OCI-LY1 (cell line): ENCODE measurements at regions not wholly inside any gene's neighbourhood (a gene's known extent, or its start where the extent isn't known, plus 50 kb on each side); places are given as distances from the start of the nearest gene placed in this dataset.

Experiments
- H2AFZ ChIP-seq: fragments of 200-600 bp; sonication (generic), shearing (Covaris generic); 2 replicates; pipeline ENCODE4 v1.6.0; 2014; ENCODE audit warnings: antibody characterized with exemption, mild to moderate bottlenecking, low read length
- H3F3A ChIP-seq: fragments of 200-600 bp; sonication (generic), shearing (Covaris generic); 2 replicates; pipeline ENCODE4 v1.6.0; 2014; ENCODE audit warnings: mild to moderate bottlenecking, antibody characterized with exemption, low read length, moderate library complexity; ENCODE audit not compliant: insufficient read depth
- H3K27ac ChIP-seq: fragments of 200-600 bp; sonication (generic); 2 replicates; pipeline ENCODE4 v1.5.1; 2014; ENCODE audit warnings: low read length, mixed run types, mild to moderate bottlenecking, low read depth; ENCODE audit not compliant: poor library complexity, severe bottlenecking
- H3K27me3 ChIP-seq: fragments of 200-600 bp; sonication (generic); 2 replicates; pipeline ENCODE4 v1.6.0; 2014; ENCODE audit warnings: antibody characterized with exemption, mild to moderate bottlenecking, low read length, moderate library complexity; ENCODE audit not compliant: insufficient read depth
- H3K36me3 ChIP-seq: fragments of 200-600 bp; sonication (generic); 2 replicates; pipeline ENCODE4 v1.6.1; 2014; ENCODE audit warnings: mild to moderate bottlenecking, antibody characterized with exemption, low read length, moderate library complexity, mixed read lengths; ENCODE audit not compliant: insufficient read depth
- H3K4me1 ChIP-seq: fragments of 200-600 bp; sonication (generic); 2 replicates; pipeline ENCODE4 v1.5.1; 2014; ENCODE audit warnings: mild to moderate bottlenecking, low read length, moderate library complexity; ENCODE audit not compliant: insufficient read depth, severe bottlenecking
- H3K4me2 ChIP-seq: fragments of 200-600 bp; sonication (generic), shearing (Covaris generic); 2 replicates; pipeline ENCODE4 v1.6.1; 2014; ENCODE audit warnings: low read length
- H3K4me3 ChIP-seq: fragments of 200-600 bp; sonication (generic); 2 replicates; pipeline ENCODE4 v1.5.1; 2014; ENCODE audit warnings: low read length, low read depth, mild to moderate bottlenecking, mixed read lengths; ENCODE audit not compliant: poor library complexity, severe bottlenecking
- H3K79me2 ChIP-seq: fragments of 200-600 bp; shearing (Covaris generic); 2 replicates; pipeline ENCODE4 v1.6.1; 2016; ENCODE audit warnings: mixed run types, low read length, mixed read lengths; ENCODE audit not compliant: insufficient read depth
- H3K9ac ChIP-seq: fragments of 200-600 bp; sonication (generic), shearing (Covaris generic); 2 replicates; pipeline ENCODE4 v1.6.1; 2014; ENCODE audit warnings: mild to moderate bottlenecking, low read length, mixed read lengths
- H3K9me2 ChIP-seq: fragments of 200-600 bp; sonication (generic), shearing (Covaris generic); 2 replicates; pipeline ENCODE4 v1.6.1; 2014; ENCODE audit warnings: low read depth, mild to moderate bottlenecking, low read length, mixed read lengths
- H3K9me3 ChIP-seq: fragments of 200-600 bp; shearing (Covaris generic); 2 replicates; pipeline ENCODE4 v1.6.1; 2014; ENCODE audit warnings: low read length, mixed read lengths
- H4K20me1 ChIP-seq: fragments of 200-600 bp; sonication (generic), shearing (Covaris generic); 2 replicates; pipeline ENCODE4 v1.6.0; 2016; ENCODE audit warnings: mild to moderate bottlenecking, low read length; ENCODE audit not compliant: insufficient read depth
- EZH2 ChIP-seq: fragments of 200-600 bp; sonication (generic), shearing (Covaris generic); IDR thresholded peaks from 2 replicates; pipeline ENCODE4 v1.8.0; 2017; ENCODE audit warnings: borderline replicate concordance, mixed run types, mild to moderate bottlenecking, antibody characterized with exemption, low read length, moderate library complexity, mixed read lengths
- TF ChIP-seq, protein P1 (sequence below): fragments of 200-600 bp; sonication (generic), shearing (Covaris generic); IDR thresholded peaks from 2 replicates; pipeline ENCODE4 v1.5.1; 2017; ENCODE audit warnings: mild to moderate bottlenecking, antibody characterized with exemption, low read length, moderate library complexity, mixed read lengths

DNA sequence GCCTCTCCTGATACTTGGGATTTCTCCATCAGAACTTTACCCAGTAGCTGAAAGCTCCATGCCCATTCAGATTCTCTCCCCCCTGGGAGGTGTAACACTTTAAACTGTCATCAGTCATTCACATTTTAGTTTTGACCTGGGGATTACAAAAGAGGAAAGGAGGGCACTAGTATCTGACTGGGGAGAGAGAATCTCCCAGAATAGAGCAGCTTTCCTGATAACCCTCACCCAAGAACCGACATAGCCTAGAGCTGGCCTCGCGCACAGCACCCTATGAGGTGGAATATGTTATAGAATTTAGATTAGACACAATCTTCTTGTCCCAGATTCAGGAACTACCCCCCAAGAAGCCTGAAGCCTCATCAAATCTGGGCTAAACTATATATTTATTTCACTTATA lies 950.2 kb upstream of the TENM3 start:
- H3K4me3 ChIP-seq: no peak overlapping the region
- H3K9me2 ChIP-seq: no peaks in the 10 kb centered on the region
- H3K4me1 ChIP-seq: no peaks in the 10 kb centered on the region
- H3K79me2 ChIP-seq: no peaks in the 10 kb centered on the region
- no peak overlapping the region for H3K4me2 ChIP-seq
- no peaks in the 10 kb centered on the region for H3K27me3 ChIP-seq
- no peaks in the 10 kb centered on the region for H4K20me1 ChIP-seq
- no peaks in the 10 kb centered on the region for H3F3A ChIP-seq
- no peak for TF ChIP-seq EZH2
- TF ChIP-seq, protein P1, sequence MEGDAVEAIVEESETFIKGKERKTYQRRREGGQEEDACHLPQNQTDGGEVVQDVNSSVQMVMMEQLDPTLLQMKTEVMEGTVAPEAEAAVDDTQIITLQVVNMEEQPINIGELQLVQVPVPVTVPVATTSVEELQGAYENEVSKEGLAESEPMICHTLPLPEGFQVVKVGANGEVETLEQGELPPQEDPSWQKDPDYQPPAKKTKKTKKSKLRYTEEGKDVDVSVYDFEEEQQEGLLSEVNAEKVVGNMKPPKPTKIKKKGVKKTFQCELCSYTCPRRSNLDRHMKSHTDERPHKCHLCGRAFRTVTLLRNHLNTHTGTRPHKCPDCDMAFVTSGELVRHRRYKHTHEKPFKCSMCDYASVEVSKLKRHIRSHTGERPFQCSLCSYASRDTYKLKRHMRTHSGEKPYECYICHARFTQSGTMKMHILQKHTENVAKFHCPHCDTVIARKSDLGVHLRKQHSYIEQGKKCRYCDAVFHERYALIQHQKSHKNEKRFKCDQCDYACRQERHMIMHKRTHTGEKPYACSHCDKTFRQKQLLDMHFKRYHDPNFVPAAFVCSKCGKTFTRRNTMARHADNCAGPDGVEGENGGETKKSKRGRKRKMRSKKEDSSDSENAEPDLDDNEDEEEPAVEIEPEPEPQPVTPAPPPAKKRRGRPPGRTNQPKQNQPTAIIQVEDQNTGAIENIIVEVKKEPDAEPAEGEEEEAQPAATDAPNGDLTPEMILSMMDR: no peak
- no peak overlapping the region for H2AFZ ChIP-seq
- no peak overlapping the region for H3K9ac ChIP-seq
- no peak overlapping the region for H3K27ac ChIP-seq
- no peaks in the 10 kb centered on the region for H3K36me3 ChIP-seq
- no peaks in the 10 kb centered on the region for H3K9me3 ChIP-seq

DNA sequence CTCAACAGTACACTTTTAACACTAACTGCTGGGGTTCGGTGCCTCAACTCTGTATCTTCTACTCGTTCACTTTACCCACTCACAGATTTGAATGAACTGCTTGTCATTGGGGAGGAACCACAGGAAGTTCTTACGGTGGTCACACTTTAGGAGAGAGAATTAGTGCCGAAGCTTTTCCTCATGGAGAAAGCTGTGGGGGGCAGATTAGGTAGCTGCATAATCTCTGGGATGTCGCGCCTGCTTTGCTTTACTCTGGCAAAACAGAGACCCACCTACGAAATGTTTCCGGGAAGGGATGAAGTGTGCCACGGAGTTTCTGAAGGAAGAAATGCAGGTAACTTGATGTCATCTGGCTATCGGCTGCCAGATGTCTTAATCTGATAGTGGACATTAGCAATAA lies 949.7 kb upstream of the TENM3 start:
- H3K4me2 ChIP-seq: no peak overlapping the region
- no peaks in the 10 kb centered on the region for H3K36me3 ChIP-seq
- H3K4me1 ChIP-seq: no peaks in the 10 kb centered on the region
- H3K79me2 ChIP-seq: no peaks in the 10 kb centered on the region
- H3K9ac ChIP-seq: no peak overlapping the region
- no peaks in the 10 kb centered on the region for H4K20me1 ChIP-seq
- TF ChIP-seq, protein P1: no peak
- no peak for TF ChIP-seq EZH2
- no peak overlapping the region for H2AFZ ChIP-seq
- no peaks in the 10 kb centered on the region for H3F3A ChIP-seq
- no peak overlapping the region for H3K27ac ChIP-seq
- H3K9me3 ChIP-seq: no peaks in the 10 kb centered on the region
- no peaks in the 10 kb centered on the region for H3K27me3 ChIP-seq
- no peaks in the 10 kb centered on the region for H3K9me2 ChIP-seq
- H3K4me3 ChIP-seq: no peak overlapping the region

DNA sequence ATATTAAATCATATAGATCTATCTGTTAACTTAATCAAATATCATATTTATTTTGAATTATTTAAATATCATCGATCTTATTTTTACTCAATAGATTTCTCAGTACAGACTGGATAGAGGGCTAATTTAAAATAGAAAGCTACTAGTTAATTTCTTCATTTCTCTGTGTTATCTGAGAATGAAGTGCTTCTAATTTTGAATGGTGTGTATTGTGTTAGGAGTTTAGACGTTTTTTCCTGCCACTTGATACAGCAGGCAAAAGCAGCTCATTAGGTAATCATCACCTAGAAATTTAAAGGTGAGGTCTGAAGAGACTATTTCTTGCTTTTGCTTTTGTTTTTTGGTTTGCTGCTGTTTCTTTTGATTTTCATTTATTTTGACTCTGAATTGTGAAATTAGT lies 948.8 kb upstream of the TENM3 start:
- H3K4me2 ChIP-seq: no peak overlapping the region
- H2AFZ ChIP-seq: no peak overlapping the region
- no peak overlapping the region for H3K27ac ChIP-seq
- no peaks in the 10 kb centered on the region for H3K79me2 ChIP-seq
- TF ChIP-seq EZH2: no peak
- TF ChIP-seq, protein P1: no peak
- no peaks in the 10 kb centered on the region for H3K9me2 ChIP-seq
- H3K36me3 ChIP-seq: no peaks in the 10 kb centered on the region
- H3F3A ChIP-seq: no peaks in the 10 kb centered on the region
- no peak overlapping the region for H3K4me3 ChIP-seq
- no peak overlapping the region for H3K9ac ChIP-seq
- H4K20me1 ChIP-seq: no peaks in the 10 kb centered on the region
- H3K4me1 ChIP-seq: no peaks in the 10 kb centered on the region
- H3K27me3 ChIP-seq: no peaks in the 10 kb centered on the region
- no peaks in the 10 kb centered on the region for H3K9me3 ChIP-seq
